ENCODE measurements at regions not wholly inside any gene's neighbourhood (a gene's known extent, or its start where the extent isn't known, plus 50 kb on each side); places are given as distances from the start of the nearest gene placed in this dataset.

DNA sequence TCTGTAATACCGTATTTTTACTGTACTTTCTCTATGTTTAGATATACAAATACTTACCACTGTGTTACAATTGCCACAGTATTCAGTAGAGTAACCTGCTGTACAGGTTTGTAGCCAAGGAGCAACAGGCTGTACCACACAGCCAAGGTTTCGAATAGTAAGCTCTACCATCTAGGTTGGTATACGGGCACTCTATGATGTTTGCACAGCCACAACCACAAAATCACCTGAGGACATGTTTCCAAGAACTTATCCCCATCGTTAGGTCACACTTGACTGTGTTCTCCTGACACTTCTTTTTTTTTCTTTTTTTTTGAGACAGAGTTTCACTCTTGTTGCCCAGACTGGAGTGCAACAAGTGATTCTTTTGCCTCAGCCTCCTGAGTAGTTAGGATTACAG is 134.6 kb upstream of the TRIM24 start:
- TF ChIP-seq, protein P1, sequence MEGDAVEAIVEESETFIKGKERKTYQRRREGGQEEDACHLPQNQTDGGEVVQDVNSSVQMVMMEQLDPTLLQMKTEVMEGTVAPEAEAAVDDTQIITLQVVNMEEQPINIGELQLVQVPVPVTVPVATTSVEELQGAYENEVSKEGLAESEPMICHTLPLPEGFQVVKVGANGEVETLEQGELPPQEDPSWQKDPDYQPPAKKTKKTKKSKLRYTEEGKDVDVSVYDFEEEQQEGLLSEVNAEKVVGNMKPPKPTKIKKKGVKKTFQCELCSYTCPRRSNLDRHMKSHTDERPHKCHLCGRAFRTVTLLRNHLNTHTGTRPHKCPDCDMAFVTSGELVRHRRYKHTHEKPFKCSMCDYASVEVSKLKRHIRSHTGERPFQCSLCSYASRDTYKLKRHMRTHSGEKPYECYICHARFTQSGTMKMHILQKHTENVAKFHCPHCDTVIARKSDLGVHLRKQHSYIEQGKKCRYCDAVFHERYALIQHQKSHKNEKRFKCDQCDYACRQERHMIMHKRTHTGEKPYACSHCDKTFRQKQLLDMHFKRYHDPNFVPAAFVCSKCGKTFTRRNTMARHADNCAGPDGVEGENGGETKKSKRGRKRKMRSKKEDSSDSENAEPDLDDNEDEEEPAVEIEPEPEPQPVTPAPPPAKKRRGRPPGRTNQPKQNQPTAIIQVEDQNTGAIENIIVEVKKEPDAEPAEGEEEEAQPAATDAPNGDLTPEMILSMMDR (IDR thresholded peaks at IDR 0.05; ENCODE audit: poor library complexity, severe bottlenecking), result no peak
- no peak for TF ChIP-seq EZH2 (IDR thresholded peaks at IDR 0.05; ENCODE audit: borderline replicate concordance, insufficient read depth, low read length, poor library complexity, severe bottlenecking)
- no peak for TF ChIP-seq SMC3 (conservative IDR thresholded peaks at IDR 0.05; ENCODE audit: poor library complexity)
- TF ChIP-seq, protein P2, sequence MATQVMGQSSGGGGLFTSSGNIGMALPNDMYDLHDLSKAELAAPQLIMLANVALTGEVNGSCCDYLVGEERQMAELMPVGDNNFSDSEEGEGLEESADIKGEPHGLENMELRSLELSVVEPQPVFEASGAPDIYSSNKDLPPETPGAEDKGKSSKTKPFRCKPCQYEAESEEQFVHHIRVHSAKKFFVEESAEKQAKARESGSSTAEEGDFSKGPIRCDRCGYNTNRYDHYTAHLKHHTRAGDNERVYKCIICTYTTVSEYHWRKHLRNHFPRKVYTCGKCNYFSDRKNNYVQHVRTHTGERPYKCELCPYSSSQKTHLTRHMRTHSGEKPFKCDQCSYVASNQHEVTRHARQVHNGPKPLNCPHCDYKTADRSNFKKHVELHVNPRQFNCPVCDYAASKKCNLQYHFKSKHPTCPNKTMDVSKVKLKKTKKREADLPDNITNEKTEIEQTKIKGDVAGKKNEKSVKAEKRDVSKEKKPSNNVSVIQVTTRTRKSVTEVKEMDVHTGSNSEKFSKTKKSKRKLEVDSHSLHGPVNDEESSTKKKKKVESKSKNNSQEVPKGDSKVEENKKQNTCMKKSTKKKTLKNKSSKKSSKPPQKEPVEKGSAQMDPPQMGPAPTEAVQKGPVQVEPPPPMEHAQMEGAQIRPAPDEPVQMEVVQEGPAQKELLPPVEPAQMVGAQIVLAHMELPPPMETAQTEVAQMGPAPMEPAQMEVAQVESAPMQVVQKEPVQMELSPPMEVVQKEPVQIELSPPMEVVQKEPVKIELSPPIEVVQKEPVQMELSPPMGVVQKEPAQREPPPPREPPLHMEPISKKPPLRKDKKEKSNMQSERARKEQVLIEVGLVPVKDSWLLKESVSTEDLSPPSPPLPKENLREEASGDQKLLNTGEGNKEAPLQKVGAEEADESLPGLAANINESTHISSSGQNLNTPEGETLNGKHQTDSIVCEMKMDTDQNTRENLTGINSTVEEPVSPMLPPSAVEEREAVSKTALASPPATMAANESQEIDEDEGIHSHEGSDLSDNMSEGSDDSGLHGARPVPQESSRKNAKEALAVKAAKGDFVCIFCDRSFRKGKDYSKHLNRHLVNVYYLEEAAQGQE (IDR thresholded peaks at IDR 0.05; ENCODE audit: borderline replicate concordance), result no peak
- no peak for TF ChIP-seq POLR2AphosphoS5 (IDR thresholded peaks at IDR 0.05)

Data from neural cell (in vitro differentiated cells).